ENCODE measurements at regions not wholly inside any gene's neighbourhood (a gene's known extent, or its start where the extent isn't known, plus 50 kb on each side); places are given as distances from the start of the nearest gene placed in this dataset.

DNA sequence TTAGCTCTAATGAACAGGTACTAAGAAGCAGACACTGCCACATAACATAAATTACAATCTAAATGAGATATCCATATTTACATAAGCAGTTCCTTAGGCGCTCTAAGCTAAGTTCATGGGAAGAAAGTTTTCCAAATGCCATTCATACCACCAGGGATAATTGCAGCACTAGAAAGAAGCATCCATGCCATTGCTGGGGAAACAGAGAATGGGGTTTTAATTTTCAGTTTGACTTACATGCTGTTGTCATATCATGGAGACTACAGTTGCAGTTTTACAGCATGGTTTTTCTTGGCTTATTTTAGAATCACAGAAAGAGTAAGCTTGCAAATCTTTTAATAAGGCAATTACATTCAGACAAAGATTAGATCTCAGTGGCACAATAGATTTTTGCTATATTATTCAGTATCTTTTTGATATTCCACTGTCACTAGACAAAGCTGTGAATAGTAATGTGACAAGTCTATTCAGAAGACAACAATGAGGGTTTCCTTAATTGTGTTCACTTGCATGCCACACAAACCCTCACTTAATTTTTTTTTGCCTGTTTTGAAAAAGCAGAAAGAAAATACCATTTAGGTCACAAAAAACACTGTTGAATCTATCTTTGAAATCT is 108.4 kb upstream of the ELAVL2 start:
- TF ChIP-seq POLR2A (IDR thresholded peaks at IDR 0.05), result no peak
- TF ChIP-seq, protein P1, sequence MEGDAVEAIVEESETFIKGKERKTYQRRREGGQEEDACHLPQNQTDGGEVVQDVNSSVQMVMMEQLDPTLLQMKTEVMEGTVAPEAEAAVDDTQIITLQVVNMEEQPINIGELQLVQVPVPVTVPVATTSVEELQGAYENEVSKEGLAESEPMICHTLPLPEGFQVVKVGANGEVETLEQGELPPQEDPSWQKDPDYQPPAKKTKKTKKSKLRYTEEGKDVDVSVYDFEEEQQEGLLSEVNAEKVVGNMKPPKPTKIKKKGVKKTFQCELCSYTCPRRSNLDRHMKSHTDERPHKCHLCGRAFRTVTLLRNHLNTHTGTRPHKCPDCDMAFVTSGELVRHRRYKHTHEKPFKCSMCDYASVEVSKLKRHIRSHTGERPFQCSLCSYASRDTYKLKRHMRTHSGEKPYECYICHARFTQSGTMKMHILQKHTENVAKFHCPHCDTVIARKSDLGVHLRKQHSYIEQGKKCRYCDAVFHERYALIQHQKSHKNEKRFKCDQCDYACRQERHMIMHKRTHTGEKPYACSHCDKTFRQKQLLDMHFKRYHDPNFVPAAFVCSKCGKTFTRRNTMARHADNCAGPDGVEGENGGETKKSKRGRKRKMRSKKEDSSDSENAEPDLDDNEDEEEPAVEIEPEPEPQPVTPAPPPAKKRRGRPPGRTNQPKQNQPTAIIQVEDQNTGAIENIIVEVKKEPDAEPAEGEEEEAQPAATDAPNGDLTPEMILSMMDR (IDR thresholded peaks at IDR 0.05 in 8 of 11, conservative IDR thresholded peaks at IDR 0.05 in 3 of 11), result no peak
